ENCODE measurements at regions not wholly inside any gene's neighbourhood (a gene's known extent, or its start where the extent isn't known, plus 50 kb on each side); places are given as distances from the start of the nearest gene placed in this dataset.

- TF ChIP-seq AHDC1 (CRISPR knock-in tag; IDR thresholded peaks at IDR 0.05; ENCODE audit: borderline replicate concordance) (0 out of 2 replicates have a peak, but pooled peaks have one; percentile 16), ZNF691 (CRISPR knock-in tag; IDR thresholded peaks at IDR 0.05; ENCODE audit: borderline replicate concordance, low read depth) (no peak), PHB2 (IDR thresholded peaks at IDR 0.05; ENCODE audit: partially characterized antibody) (no peak), ELF1 (CRISPR knock-in tag; IDR thresholded peaks at IDR 0.05) (no peak), ZNF333 (CRISPR knock-in tag; IDR thresholded peaks at IDR 0.05; ENCODE audit: borderline replicate concordance) (0 out of 2 replicates have a peak, but pooled peaks have one; percentile 39), ISL2 (CRISPR knock-in tag; IDR thresholded peaks at IDR 0.05) (no peak), MAZ (IDR thresholded peaks at IDR 0.05; ENCODE audit: borderline replicate concordance, low read depth, low read length) (no peak), MAZ (CRISPR knock-in tag; IDR thresholded peaks at IDR 0.05; ENCODE audit: low read depth) (no peak)
These were observed 115.9 kb upstream of the CIBAR2 start (continued) for GRCh38 chr16:85227946-85228862.
